IMR-90 (cell line): ENCODE measurements at regions not wholly inside any gene's neighbourhood (a gene's known extent, or its start where the extent isn't known, plus 50 kb on each side); places are given as distances from the start of the nearest gene placed in this dataset.

Source experiments
- ATAC-seq: fragments of 200-7000 bp; cut with Tn5 transposase; 2 replicates; pipeline ENCODE4 v1.9.1; 2020; ENCODE audit warnings: low read depth, mild to moderate bottlenecking, moderate library complexity
- BruUV-seq: library from RNA; stranded (reverse); fragments of 400-500 nt; replicated peaks from 2 replicates; lab custom pipeline; 2021; lab: Mats Ljungman, UMichigan
- CTCF ChIA-PET: fragments of 300-600 bp; formaldehyde crosslinking; extraction: SDS; loops from one replicate; lab custom pipeline; 2021; ENCODE audit warnings: antibody characterized with exemption; lab: Yijun Ruan, JAX
- POLR2A ChIA-PET: fragments of 300-600 bp; sonication (Branson Sonifier 250); formaldehyde crosslinking; loops from one replicate; lab custom pipeline; 2022; ENCODE audit warnings: antibody characterized with exemption; ENCODE audit not compliant: unreplicated experiment; lab: Charles Lee
- DNase-seq: peaks from one replicate; pipeline ENCODE4 v3.0.0; 2013
- H2AFZ ChIP-seq: replicated peaks from 2 replicates; pipeline ENCODE3; 2013; ENCODE audit warnings: low read length, mild to moderate bottlenecking; ENCODE audit not compliant: poor library complexity
- H2AK5ac ChIP-seq: 2 replicates; pipeline ENCODE4 v1.6.1; 2013; ENCODE audit warnings: low read depth, low read length, inconsistent platforms
- H2AK9ac ChIP-seq: replicated peaks from 2 replicates; pipeline ENCODE3; 2013; ENCODE audit warnings: mild to moderate bottlenecking, low read depth, low read length, moderate library complexity; ENCODE audit not compliant: poor library complexity
- H2BK120ac ChIP-seq: 2 replicates; pipeline ENCODE4 v1.6.1; 2013; ENCODE audit warnings: low read depth, low read length, inconsistent platforms
- H2BK15ac ChIP-seq: 3 replicates; pipeline ENCODE4 v1.6.1; 2013; ENCODE audit warnings: low read depth, low read length, inconsistent platforms
- H2BK20ac ChIP-seq: 2 replicates; pipeline ENCODE4 v1.6.1; 2013; ENCODE audit warnings: low read depth, mild to moderate bottlenecking, inconsistent platforms, low read length, moderate library complexity
- H2BK5ac ChIP-seq: 2 replicates; pipeline ENCODE4 v1.6.1; 2013; ENCODE audit warnings: mild to moderate bottlenecking, low read depth, low read length, inconsistent platforms; ENCODE audit not compliant: poor library complexity, severe bottlenecking
- H3K14ac ChIP-seq: replicated peaks from 2 replicates; pipeline ENCODE4 v1.6.1; 2013; ENCODE audit warnings: low read depth, low read length, inconsistent platforms
- H3K18ac ChIP-seq: 2 replicates; pipeline ENCODE4 v1.6.1; 2013; ENCODE audit warnings: low read depth, low read length, control low read depth
- H3K23ac ChIP-seq: 2 replicates; pipeline ENCODE4 v1.6.1; 2013; ENCODE audit warnings: low read depth, low read length, inconsistent platforms
- H3K27ac ChIP-seq: 2 replicates; pipeline ENCODE4 v1.5.1; 2013; ENCODE audit warnings: mild to moderate bottlenecking, control low read depth, low read length; ENCODE audit not compliant: insufficient read depth
- H3K27me3 ChIP-seq: 2 replicates; pipeline ENCODE4 v1.6.1; 2013; ENCODE audit warnings: low read length; ENCODE audit not compliant: control insufficient read depth, insufficient read depth
- H3K36me3 ChIP-seq: 2 replicates; pipeline ENCODE4 v1.6.1; 2013; ENCODE audit warnings: low read length, mixed read lengths; ENCODE audit not compliant: control insufficient read depth, insufficient read depth
- H3K4ac ChIP-seq: 2 replicates; pipeline ENCODE4 v1.6.1; 2013; ENCODE audit warnings: low read depth, low read length, inconsistent platforms
- H3K4me1 ChIP-seq: 2 replicates; pipeline ENCODE4 v1.6.1; 2013; ENCODE audit warnings: low read length, mixed read lengths; ENCODE audit not compliant: control insufficient read depth, insufficient read depth
- H3K4me2 ChIP-seq: 2 replicates; pipeline ENCODE4 v1.6.1; 2013; ENCODE audit warnings: low read depth, mild to moderate bottlenecking, control low read depth, low read length, moderate library complexity
- H3K4me3 ChIP-seq: 2 replicates; pipeline ENCODE4 v1.5.1; 2013; ENCODE audit warnings: low read depth, mild to moderate bottlenecking, control low read depth, low read length, moderate library complexity; ENCODE audit not compliant: insufficient read depth
- H3K56ac ChIP-seq: 2 replicates; pipeline ENCODE4 v1.6.1; 2013; ENCODE audit warnings: low read length, inconsistent platforms; ENCODE audit not compliant: insufficient read depth; ENCODE audit errors: extremely low read depth
- H3K79me1 ChIP-seq, 2 experiments: 2 replicates each; pipeline ENCODE4 v1.6.1; 2013; ENCODE audit warnings: low read length in 2 of 2, inconsistent platforms in 1 of 2, low read depth in 1 of 2
- H3K9ac ChIP-seq: 2 replicates; pipeline ENCODE4 v1.6.1; 2013; ENCODE audit warnings: low read depth, low read length, control low read depth
- H3K9me1 ChIP-seq: 2 replicates; pipeline ENCODE4 v1.6.1; 2013; ENCODE audit warnings: low read length, inconsistent platforms; ENCODE audit not compliant: insufficient read depth
- H3K9me3 ChIP-seq: 2 replicates; pipeline ENCODE4 v1.6.1; 2013; ENCODE audit warnings: low read length; ENCODE audit not compliant: control insufficient read depth, insufficient read depth
- H4K20me1 ChIP-seq: 2 replicates; pipeline ENCODE4 v1.6.1; 2013; ENCODE audit warnings: low read length, inconsistent platforms; ENCODE audit not compliant: insufficient read depth
- H4K5ac ChIP-seq: 2 replicates; pipeline ENCODE4 v1.6.1; 2013; ENCODE audit warnings: mild to moderate bottlenecking, low read depth, low read length, control low read depth
- H4K8ac ChIP-seq, 2 experiments: 2 replicates each; pipeline ENCODE4 v1.6.1; 2013; ENCODE audit warnings: low read depth in 2 of 2, low read length in 2 of 2, control low read depth in 1 of 2, inconsistent platforms in 1 of 2
- H4K91ac ChIP-seq: 2 replicates; pipeline ENCODE4 v1.6.1; 2013; ENCODE audit warnings: low read depth, low read length, inconsistent platforms; ENCODE audit not compliant: insufficient read depth
- BHLHE40 ChIP-seq: fragments of 150-350 bp; IDR thresholded peaks from 2 replicates; pipeline ENCODE4 v1.6.1; 2016; ENCODE audit warnings: mild to moderate bottlenecking, low read depth, low read length
- CEBPB ChIP-seq: IDR thresholded peaks from 2 replicates; pipeline ENCODE4 v1.6.1; 2012; ENCODE audit warnings: low read depth, low read length, improper control_type of control experiment
- CHD1 ChIP-seq: IDR thresholded peaks from 2 replicates; pipeline ENCODE4 v1.6.1; 2012; ENCODE audit warnings: low read depth, low read length, improper control_type of control experiment
- ELK1 ChIP-seq: fragments of 150-350 bp; IDR thresholded peaks from 2 replicates; pipeline ENCODE4 v1.6.1; 2016; ENCODE audit warnings: low read depth, mild to moderate bottlenecking, low read length, moderate library complexity, borderline replicate concordance
- FOS ChIP-seq: fragments of 150-350 bp; IDR thresholded peaks from 2 replicates; pipeline ENCODE4 v1.6.1; 2016; ENCODE audit warnings: low read depth, low read length
- MAFK ChIP-seq: IDR thresholded peaks from 2 replicates; pipeline ENCODE4 v1.6.1; 2012; ENCODE audit warnings: low read depth, low read length, improper control_type of control experiment
- MAZ ChIP-seq: IDR thresholded peaks from 2 replicates; pipeline ENCODE4 v1.6.1; 2012; ENCODE audit warnings: low read depth, mild to moderate bottlenecking, low read length, improper control_type of control experiment, moderate library complexity, borderline replicate concordance
- MXI1 ChIP-seq: IDR thresholded peaks from 2 replicates; pipeline ENCODE4 v1.6.1; 2012; ENCODE audit warnings: low read depth, mild to moderate bottlenecking, low read length, moderate library complexity, borderline replicate concordance
- NFE2L2 ChIP-seq: fragments of 150-350 bp; IDR thresholded peaks from 2 replicates; pipeline ENCODE4 v1.6.1; 2016; ENCODE audit warnings: low read depth, mild to moderate bottlenecking, low read length
- POLR2A ChIP-seq: IDR thresholded peaks from 2 replicates; pipeline ENCODE4 v1.6.1; 2012; ENCODE audit warnings: mild to moderate bottlenecking, low read depth, low read length
- RAD21 ChIP-seq: IDR thresholded peaks from 2 replicates; pipeline ENCODE4 v1.6.1; 2012; ENCODE audit warnings: low read length, improper control_type of control experiment
- RCOR1 ChIP-seq: IDR thresholded peaks from 2 replicates; pipeline ENCODE4 v1.6.1; 2012; ENCODE audit warnings: mild to moderate bottlenecking, low read length, improper control_type of control experiment; ENCODE audit not compliant: insufficient replicate concordance
- RFX5 ChIP-seq: IDR thresholded peaks from 2 replicates; pipeline ENCODE4 v1.8.0; 2012; ENCODE audit warnings: low read depth, mild to moderate bottlenecking, low read length, moderate library complexity
- SMC3 ChIP-seq: fragments of 150-350 bp; IDR thresholded peaks from 2 replicates; pipeline ENCODE4 v1.6.1; 2016; ENCODE audit warnings: low read depth, mild to moderate bottlenecking, antibody characterized with exemption, low read length, moderate library complexity
- USF2 ChIP-seq: fragments of 150-350 bp; IDR thresholded peaks from 2 replicates; pipeline ENCODE4 v1.6.1; 2017; ENCODE audit warnings: mild to moderate bottlenecking, antibody characterized with exemption, low read length, low read depth
- WGBS, 2 experiments: methylation state at CpG; one replicate each; pipeline versions ENCODE4 v1.1.5 to v1.1.7; 2013; ENCODE audit warnings: missing lambda C conversion rate in 2 of 2; ENCODE audit not compliant: insufficient read length in 1 of 2; ENCODE audit errors: extremely low coverage in 2 of 2; 5-methylcytosine and 5-hydroxymethylcytosine counted together
- dilution Hi-C: fragments of 300-500 bp; cut with HindIII; formaldehyde crosslinking; loops from one replicate; pipeline ENCODE4 v1.14.3; 2018; ENCODE audit warnings: low sequenced_read_pairs; ENCODE audit not compliant: unreplicated experiment
- in situ Hi-C: fragments of 300-500 bp; cut with MboI; formaldehyde crosslinking; loops from 3 replicates; pipeline ENCODE4 v1.14.3; 2019; ENCODE audit warnings: low sequenced_read_pairs, inconsistent platforms, mixed read lengths
- intact Hi-C: fragments of 100-400 bp; cut with micrococcal nuclease; formaldehyde crosslinking; loops from 2 replicates; pipeline ENCODE4 v1.10.0; 2022
- TF ChIP-seq, protein P1 (sequence below): conservative IDR thresholded peaks from 2 replicates; pipeline ENCODE4 v1.5.1; 2012; ENCODE audit warnings: mild to moderate bottlenecking, low read depth, low read length, improper control_type of control experiment

DNA sequence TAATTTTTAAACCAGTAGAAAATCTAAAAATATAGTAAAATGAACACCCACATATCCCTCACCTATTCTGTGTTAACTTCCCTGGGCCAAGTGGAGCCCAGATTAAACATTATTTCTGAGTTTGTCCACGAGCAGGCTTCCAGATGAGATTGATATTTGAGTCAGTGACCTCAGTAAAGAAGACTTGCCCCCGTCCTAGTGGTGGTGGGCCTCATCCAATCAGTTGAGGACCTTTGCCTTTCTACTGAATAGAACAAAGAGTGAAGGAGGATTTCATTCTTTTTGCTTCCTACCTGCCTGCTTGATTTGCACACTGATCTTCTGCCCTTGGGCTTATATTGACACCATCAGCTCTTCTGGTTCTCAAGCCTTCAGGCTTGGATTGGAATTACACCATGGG is 174.7 kb upstream of the PLEKHG7 start:
- Histone ChIP-seq H3K4ac (no peak overlapping the region), H2BK15ac (no peak overlapping the region), H3K36me3 (no peaks in the 10 kb centered on the region), H4K91ac (no peak overlapping the region), H3K4me1 (no peaks in the 10 kb centered on the region), H3K4me2 (no peak overlapping the region), H3K14ac (no peak overlapping the region), H3K27me3 (no peaks in the 10 kb centered on the region), H2AK9ac (no peak overlapping the region), H3K9ac (no peak overlapping the region), H2AK5ac (no peak overlapping the region), H4K8ac (no peak overlapping the region), H4K5ac (no peak overlapping the region), H2BK5ac (no peak overlapping the region), H2BK120ac (no peak overlapping the region), H3K56ac (no peak overlapping the region), H2BK20ac (no peak overlapping the region), H3K23ac (no peak overlapping the region), H3K9me1 (no peaks in the 10 kb centered on the region), H3K9me3 (no peaks in the 10 kb centered on the region), H2AFZ (no peak overlapping the region), H3K27ac (no peak overlapping the region), H3K18ac (no peak overlapping the region), H4K20me1 (no peaks in the 10 kb centered on the region), H3K4me3 (no peak overlapping the region), H3K79me1 (no peaks in the 10 kb centered on the region)
- ChIA-PET POLR2A (no interaction called here), CTCF (no interaction called here)
- intact Hi-C loops, result no loop called here
- no TSS peak for BruUV-seq
- WGBS, 2 experiments, result no CpG with 5 or more reads among the region's 2 CpGs
- DNase-seq (no peak), ATAC-seq (no peak)
- TF ChIP-seq ELK1 (no peak), CEBPB (no peak), USF2 (no peak), CHD1 (no peak), RCOR1 (no peak), POLR2A (no peak), NFE2L2 (no peak), MAFK (no peak), RAD21 (no peak), SMC3 (no peak), MXI1 (no peak), BHLHE40 (no peak), FOS (no peak), MAZ (no peak), RFX5 (no peak)
- TF ChIP-seq, protein P1, sequence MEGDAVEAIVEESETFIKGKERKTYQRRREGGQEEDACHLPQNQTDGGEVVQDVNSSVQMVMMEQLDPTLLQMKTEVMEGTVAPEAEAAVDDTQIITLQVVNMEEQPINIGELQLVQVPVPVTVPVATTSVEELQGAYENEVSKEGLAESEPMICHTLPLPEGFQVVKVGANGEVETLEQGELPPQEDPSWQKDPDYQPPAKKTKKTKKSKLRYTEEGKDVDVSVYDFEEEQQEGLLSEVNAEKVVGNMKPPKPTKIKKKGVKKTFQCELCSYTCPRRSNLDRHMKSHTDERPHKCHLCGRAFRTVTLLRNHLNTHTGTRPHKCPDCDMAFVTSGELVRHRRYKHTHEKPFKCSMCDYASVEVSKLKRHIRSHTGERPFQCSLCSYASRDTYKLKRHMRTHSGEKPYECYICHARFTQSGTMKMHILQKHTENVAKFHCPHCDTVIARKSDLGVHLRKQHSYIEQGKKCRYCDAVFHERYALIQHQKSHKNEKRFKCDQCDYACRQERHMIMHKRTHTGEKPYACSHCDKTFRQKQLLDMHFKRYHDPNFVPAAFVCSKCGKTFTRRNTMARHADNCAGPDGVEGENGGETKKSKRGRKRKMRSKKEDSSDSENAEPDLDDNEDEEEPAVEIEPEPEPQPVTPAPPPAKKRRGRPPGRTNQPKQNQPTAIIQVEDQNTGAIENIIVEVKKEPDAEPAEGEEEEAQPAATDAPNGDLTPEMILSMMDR, result no peak
- dilution Hi-C loops, result no loop called here
- in situ Hi-C loops, result no loop called here
